Activated CD4-positive, alpha-beta T cell treated with anti-CD3 and anti-CD28 coated beads, Interleukin-2, amount 50 U/mL, for 1 hour (primary cell): ENCODE measurements at regions not wholly inside any gene's neighbourhood (a gene's known extent, or its start where the extent isn't known, plus 50 kb on each side); places are given as distances from the start of the nearest gene placed in this dataset.

ENCODE experiments used
- DNase-seq: peaks from one replicate; pipeline ENCODE4 v3.0.0-alpha.2; 2020

- DNase-seq, result no peak
These were observed 206.0 kb upstream of the SUCLG2 start for GRCh38 chr3:67860429-67860828.

- no peak for DNase-seq
These were observed 204.1 kb upstream of the SUCLG2 start for GRCh38 chr3:67858492-67858891.

- DNase-seq, result no peak
These were observed 202.3 kb upstream of the SUCLG2 start for GRCh38 chr3:67856718-67857117.

GRCh38 chr3:67854663-67855062 is 200.3 kb upstream of the SUCLG2 start:
- no peak for DNase-seq

- no peak for DNase-seq
These were observed 199.1 kb upstream of the SUCLG2 start for GRCh38 chr3:67853520-67853919.

DNA sequence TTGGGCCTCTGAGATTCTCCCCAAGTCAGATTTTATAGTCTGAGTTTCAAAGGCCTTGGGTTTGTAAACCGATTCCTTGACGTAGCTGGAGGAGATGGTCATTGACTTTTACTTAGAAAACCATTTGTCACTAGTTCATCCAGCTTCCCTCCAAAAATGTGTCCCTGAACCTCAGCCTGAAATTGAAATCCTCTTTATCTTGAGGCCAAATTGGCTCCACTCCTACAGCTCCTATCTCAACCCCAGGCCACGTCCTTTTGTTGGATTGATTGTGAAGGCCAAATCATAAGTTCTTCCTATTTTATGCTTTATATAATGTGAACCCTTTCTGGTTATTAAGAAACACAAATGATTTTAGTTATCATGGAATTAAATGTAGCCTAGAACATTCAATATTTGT is 193.9 kb upstream of the SUCLG2 start:
- DNase-seq, result no peak

- DNase-seq, result no peak
These were observed 191.8 kb upstream of the SUCLG2 start for GRCh38 chr3:67846166-67846565.

DNA sequence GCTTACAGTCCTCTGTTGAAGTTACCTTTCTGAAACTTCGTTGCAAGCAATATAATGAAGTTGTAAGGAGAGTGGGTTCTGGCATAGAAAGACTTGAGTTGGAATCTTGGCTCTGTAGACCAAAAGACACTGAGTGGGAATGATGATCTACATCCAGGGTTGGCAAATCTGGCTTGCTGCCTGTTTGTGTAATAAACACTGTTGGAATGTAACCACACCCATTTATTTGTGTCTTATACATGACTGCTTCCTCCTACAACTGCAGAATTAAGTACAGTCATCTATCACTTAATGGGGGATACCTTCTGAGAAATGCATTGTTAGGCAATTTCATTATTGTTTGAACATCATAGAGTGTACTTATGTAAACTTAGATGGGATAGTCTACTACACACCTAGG is 178.4 kb upstream of the SUCLG2 start:
- DNase-seq, result no peak

GRCh38 chr3:67831262-67831661 is 176.8 kb upstream of the SUCLG2 start:
- no peak for DNase-seq

DNA sequence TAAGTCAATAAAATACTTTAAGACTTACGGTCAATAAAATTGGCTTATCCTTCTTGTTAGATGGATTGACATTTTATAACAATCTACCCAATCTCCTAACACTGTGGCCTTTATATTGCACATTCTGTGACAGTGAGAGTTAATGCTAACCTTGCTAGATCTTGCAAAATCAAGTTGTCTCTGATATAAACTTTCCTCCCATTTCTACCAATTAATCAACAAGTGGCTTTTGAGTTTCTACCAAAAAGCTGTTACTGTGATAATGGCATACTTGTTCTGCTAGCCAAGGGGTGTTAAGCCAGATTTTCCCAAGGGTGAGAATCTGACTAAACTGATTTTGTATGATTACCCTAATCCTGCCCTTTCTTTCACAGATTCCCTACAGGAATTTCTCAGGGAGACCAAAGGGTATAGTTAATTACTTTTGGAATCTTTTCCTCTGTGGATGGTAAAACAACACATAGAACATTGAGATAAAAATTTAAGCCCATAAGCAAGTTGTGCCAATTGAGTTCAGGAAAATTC is 174.1 kb upstream of the SUCLG2 start:
- DNase-seq, result no peak

GRCh38 chr3:67821135-67821534 is 166.7 kb upstream of the SUCLG2 start:
- DNase-seq, result no peak

GRCh38 chr3:67819447-67819846 is 165.0 kb upstream of the SUCLG2 start:
- no peak for DNase-seq

GRCh38 chr3:67809370-67809935 is 155.0 kb upstream of the SUCLG2 start:
- DNase-seq, result no peak

DNA sequence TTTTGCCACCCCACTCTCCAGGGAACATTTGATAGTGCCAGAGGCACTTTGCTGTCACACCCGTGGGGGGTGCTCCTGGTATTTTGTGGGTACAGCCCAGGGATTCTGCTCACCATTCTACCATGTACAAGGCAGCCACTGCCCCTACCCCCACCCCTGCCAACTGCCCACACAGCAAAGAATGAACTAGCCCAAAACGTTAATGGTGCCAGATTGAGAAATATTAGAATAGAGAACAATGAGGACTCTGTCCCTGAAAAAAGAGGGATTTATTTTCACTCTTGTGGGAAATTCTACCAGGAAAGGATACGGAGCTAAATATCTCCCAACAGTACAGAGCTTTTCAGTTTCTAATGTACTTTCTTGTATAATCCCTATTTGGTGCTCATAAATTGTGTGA is 154.5 kb upstream of the SUCLG2 start:
- no peak for DNase-seq

DNA sequence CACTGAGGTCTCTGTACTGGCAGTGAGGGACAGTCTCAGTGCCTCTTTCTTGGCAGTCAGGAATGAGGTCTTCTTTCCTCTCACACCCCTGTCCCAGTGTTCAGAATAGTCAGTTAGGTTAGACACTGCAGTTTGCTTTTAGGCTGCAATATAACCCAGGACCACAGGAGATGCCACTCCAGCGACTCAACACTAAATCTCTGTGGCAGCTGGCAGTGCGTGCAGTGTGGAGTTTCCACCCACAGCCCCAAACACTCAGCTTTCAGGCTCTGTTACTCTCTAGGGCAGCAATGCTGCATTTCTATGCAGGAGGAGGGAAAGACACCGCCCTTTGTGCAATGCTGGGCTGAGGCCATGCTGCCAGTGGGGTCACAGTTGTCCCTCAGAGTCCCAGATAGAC is 150.2 kb upstream of the SUCLG2 start:
- DNase-seq, result no peak

DNA sequence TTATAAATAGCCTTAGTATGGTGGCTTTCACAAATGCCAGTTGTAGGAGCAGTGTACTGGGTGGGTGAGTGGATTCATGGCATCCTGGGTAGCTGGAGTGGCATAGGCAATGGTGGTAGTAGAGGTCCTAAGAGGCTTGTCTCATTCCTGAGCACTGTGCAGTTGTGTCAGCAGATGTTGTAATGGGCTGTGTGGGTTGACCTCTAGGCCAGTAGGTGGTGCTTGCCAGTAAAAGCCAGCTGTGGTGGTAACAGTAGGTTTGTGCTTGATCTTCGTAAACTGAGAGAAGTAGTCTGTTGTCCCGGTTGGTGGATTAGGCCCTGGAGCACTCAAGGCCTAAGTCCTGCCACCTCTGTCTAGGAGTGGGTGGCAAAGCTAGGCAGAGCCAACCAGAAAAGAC is 149.7 kb upstream of the SUCLG2 start:
- no peak for DNase-seq

DNA sequence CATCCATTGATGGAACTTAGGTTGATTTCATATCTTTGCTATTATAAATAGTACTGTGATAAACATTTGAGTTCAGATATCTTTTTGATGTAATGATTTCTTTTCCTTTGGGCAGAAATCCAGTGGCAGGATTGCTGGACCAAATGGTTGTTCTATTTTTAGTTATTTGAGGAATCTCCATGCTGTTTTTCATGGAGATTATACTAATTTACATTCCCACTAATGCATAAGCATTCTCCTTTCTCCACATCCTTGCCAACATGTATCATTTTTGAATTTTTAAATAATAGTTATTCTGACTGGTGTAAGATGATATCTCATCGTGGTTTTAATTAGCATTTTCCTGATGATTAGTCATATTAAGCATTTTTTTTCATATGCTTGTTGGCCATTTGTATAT is 144.0 kb upstream of the SUCLG2 start:
- no peak for DNase-seq

GRCh38 chr3:67791620-67792019 is 137.2 kb upstream of the SUCLG2 start:
- DNase-seq, result no peak

DNA sequence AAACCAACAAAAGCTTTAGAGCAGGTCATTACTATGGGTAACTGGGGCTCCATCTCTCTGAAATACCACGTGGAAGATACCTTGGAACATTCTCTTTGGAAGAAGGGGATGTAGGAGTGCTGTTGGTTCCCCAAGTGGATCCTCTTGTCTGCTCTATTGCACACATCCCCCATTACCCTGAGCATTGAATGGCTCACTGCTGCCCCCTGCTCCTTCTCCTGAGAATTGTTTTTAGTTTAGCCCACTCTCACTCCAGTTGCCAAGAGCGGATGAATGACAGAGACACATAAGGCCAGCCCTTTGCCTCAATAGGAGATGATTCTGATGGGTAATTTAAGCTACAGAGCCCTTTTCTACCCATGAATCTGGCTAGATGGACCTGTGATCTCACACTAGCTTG is 135.6 kb upstream of the SUCLG2 start:
- peak; percentile 60 for DNase-seq

DNA sequence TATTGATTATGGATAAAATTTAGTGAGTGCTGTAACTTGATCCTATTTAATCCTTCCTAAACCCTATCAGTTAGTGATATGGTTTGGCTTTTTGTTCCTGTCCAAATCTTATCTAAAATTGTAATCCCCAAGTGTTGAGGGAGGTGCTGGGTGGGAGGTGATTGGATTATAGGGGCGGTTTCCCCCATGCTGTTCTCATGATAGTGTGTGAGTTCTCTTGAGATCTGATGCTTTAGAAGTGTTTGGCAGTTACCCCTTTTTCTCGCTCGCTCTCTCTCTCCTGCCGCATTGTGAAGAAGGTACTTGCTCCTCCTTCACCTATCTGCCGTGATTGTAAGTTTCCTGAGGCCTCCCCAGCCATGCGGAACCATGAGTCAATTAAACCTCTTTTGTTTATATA is 134.0 kb upstream of the SUCLG2 start:
- no peak for DNase-seq

- no peak for DNase-seq
These were observed 129.2 kb upstream of the SUCLG2 start for GRCh38 chr3:67783281-67784250.

DNA sequence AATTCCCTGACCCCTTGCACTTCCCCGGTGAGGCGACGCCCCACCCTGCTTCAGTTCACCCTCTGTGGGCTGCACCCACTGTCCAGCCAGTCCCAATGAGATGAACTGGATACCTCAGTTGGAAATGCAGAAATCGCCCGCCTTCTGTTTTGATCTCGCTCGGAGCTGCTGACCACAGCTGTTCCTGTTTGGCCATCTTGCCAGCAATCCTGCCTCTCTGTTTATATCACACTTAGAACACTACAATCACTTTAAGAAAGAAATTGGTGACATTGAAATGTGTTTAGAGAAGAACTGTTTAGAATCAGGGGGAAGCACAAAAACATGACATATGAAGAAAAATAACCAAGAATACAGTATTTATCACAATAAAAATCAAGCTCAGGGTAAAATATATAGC is 127.5 kb upstream of the SUCLG2 start:
- DNase-seq, result no peak

- DNase-seq, result no peak
These were observed 126.8 kb upstream of the SUCLG2 start for GRCh38 chr3:67781218-67781617.

- no peak for DNase-seq
These were observed 120.3 kb upstream of the SUCLG2 start for GRCh38 chr3:67774676-67775075.
